Fibroblast of pulmonary artery (primary cell): ENCODE measurements at regions not wholly inside any gene's neighbourhood (a gene's known extent, or its start where the extent isn't known, plus 50 kb on each side); places are given as distances from the start of the nearest gene placed in this dataset.

Source experiments
- DNase-seq: peaks from one replicate; pipeline ENCODE4 v3.0.0-alpha.2; 2010; ENCODE audit warnings: low read depth
- H3K4me3 ChIP-seq: replicated peaks from 2 replicates; pipeline ENCODE4 v1.5.1; 2011; ENCODE audit warnings: low read depth, mild to moderate bottlenecking, control low read depth, low read length, moderate library complexity
- CTCF ChIP-seq: IDR thresholded peaks from 2 replicates; pipeline ENCODE4 v1.5.1; 2011; ENCODE audit warnings: mild to moderate bottlenecking, control low read depth, low read length, inconsistent platforms; ENCODE audit errors: missing control alignments

GRCh38 chr7:108684629-108685028 is 115.0 kb downstream of the DNAJB9 start:
- H3K4me3 ChIP-seq = no peak overlapping the region
- DNase-seq = peak; percentile 3
- TF ChIP-seq CTCF = no peak

GRCh38 chr7:108686494-108686893 is 116.8 kb downstream of the DNAJB9 start:
- no peak for TF ChIP-seq CTCF
- no peak overlapping the region for H3K4me3 ChIP-seq
- no peak for DNase-seq

GRCh38 chr7:108697254-108697653 is 127.6 kb downstream of the DNAJB9 start:
- TF ChIP-seq CTCF = no peak
- DNase-seq = no peak
- no peak overlapping the region for H3K4me3 ChIP-seq

GRCh38 chr7:108711611-108712010 is 141.9 kb downstream of the DNAJB9 start:
- no peak overlapping the region for H3K4me3 ChIP-seq
- DNase-seq = no peak
- TF ChIP-seq CTCF = no peak

- H3K4me3 ChIP-seq = no peak overlapping the region
- TF ChIP-seq CTCF = no peak
- DNase-seq = peak; percentile 13
Observed at GRCh38 chr7:108716783-108717182, 147.1 kb downstream of the DNAJB9 start.

GRCh38 chr7:108717781-108718180 is 148.1 kb downstream of the DNAJB9 start:
- no peak for TF ChIP-seq CTCF
- H3K4me3 ChIP-seq = no peak overlapping the region
- DNase-seq = no peak

- no peak for DNase-seq
- no peak for TF ChIP-seq CTCF
- H3K4me3 ChIP-seq = no peak overlapping the region
Observed at GRCh38 chr7:108719631-108720030, 150.0 kb downstream of the DNAJB9 start.
